ENCODE measurements at regions not wholly inside any gene's neighbourhood (a gene's known extent, or its start where the extent isn't known, plus 50 kb on each side); places are given as distances from the start of the nearest gene placed in this dataset.

DNA sequence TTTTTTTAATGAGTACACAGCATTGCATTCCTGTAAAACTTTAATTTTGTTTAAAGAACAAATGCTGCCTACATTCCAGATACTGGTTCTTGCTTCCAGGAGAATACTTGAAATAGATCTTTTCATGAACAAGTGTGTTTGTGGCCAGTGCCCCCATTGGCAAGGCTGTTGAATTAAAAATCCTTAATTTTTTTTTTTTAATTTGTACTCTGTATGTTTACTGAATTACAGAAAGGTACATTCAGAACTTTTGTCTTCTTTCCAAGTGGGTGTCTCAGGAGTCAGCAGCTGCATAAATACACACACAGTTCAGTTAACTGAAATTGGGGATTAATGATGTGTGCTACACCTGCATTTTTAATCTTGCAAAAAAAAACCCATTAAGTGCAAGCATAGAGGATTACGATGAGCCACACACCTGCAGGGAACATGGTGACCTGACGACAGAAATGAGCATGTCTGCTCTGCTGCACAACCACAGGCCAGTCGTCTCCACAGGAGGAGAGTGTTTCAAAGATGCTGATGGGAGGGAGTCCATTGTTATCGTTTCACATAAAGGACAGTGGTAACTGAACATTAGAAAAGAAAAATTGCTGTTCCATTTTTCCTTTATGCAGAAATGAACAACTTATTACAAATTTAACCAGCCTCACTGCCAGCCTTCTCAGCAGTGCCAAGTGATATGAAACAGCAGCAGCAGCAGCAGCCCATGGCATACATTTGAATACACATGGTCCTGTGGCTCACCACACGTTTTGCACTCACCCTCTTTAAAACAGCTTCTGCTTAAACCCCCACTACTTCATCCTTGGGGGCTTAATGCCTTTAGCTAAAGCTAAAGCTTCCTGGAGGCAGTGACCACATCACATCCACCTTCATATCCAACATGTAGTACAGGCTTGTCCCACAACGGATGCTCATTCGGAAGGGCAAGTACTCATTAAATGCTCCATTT lies 72.3 kb upstream of the RFC3 start:
- Histone ChIP-seq H2AFZ (ENCODE audit: low read depth, low read length) (no peak overlapping the region), H3K4me1 (ENCODE audit: low read length) (peaks cover 33% of the 10 kb centered on the region), H4K20me1 (ENCODE audit: insufficient read depth, low read length) (0 out of 2 replicates have a peak, but pooled peaks cover 3% of the 10 kb centered on the region), H3K79me2 (ENCODE audit: low read length) (no peaks in the 10 kb centered on the region), H3K9ac (ENCODE audit: low read length) (no peak overlapping the region), H3K36me3 (replicated peaks; ENCODE audit: low read depth, low read length) (no peaks in the 10 kb centered on the region), H3K4me2 (ENCODE audit: low read length) (peak overlapping the region; percentile 76), H3K27me3 (ENCODE audit: low read depth, low read length) (peaks cover 51% of the 10 kb centered on the region), H3K9me3 (ENCODE audit: insufficient read depth, low read length) (no peaks in the 10 kb centered on the region), H3K27ac (ENCODE audit: low read length) (no peak overlapping the region), H3K4me3 (ENCODE audit: low read length) (peak overlapping the region; percentile 53)
- no peak for TF ChIP-seq EZH2phosphoT487 (IDR thresholded peaks at IDR 0.05; ENCODE audit: low read depth)
- TF ChIP-seq, protein P1, sequence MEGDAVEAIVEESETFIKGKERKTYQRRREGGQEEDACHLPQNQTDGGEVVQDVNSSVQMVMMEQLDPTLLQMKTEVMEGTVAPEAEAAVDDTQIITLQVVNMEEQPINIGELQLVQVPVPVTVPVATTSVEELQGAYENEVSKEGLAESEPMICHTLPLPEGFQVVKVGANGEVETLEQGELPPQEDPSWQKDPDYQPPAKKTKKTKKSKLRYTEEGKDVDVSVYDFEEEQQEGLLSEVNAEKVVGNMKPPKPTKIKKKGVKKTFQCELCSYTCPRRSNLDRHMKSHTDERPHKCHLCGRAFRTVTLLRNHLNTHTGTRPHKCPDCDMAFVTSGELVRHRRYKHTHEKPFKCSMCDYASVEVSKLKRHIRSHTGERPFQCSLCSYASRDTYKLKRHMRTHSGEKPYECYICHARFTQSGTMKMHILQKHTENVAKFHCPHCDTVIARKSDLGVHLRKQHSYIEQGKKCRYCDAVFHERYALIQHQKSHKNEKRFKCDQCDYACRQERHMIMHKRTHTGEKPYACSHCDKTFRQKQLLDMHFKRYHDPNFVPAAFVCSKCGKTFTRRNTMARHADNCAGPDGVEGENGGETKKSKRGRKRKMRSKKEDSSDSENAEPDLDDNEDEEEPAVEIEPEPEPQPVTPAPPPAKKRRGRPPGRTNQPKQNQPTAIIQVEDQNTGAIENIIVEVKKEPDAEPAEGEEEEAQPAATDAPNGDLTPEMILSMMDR (IDR thresholded peaks at IDR 0.05; ENCODE audit: low read depth, low read length): no peak

DNA sequence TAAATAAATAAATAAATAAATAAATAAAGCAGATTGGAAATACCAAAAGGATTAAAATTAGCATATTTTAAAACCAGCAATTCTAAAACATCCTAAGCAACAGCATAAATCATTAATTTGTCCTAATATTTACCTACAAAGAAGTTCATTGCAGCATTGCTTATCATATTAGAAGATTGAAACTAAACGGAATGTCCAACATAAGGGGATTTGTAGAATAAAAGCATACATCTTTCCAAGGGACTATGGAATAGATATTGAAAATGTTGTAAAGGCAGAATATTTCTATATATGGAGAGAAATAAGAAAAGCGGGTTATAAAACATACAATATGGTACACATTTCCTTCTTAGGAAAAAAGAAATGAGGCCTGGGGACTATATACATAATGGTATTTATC lies 71.1 kb upstream of the RFC3 start:
- Histone ChIP-seq H3K4me3 (ENCODE audit: low read length) (no peak overlapping the region), H3K79me2 (ENCODE audit: low read length) (no peaks in the 10 kb centered on the region), H2AFZ (ENCODE audit: low read depth, low read length) (no peak overlapping the region), H3K4me1 (ENCODE audit: low read length) (peaks cover 33% of the 10 kb centered on the region), H3K9me3 (ENCODE audit: insufficient read depth, low read length) (no peaks in the 10 kb centered on the region), H3K27me3 (ENCODE audit: low read depth, low read length) (peaks cover 51% of the 10 kb centered on the region), H3K27ac (ENCODE audit: low read length) (no peak overlapping the region), H3K36me3 (replicated peaks; ENCODE audit: low read depth, low read length) (no peaks in the 10 kb centered on the region), H3K4me2 (ENCODE audit: low read length) (no peak overlapping the region), H4K20me1 (ENCODE audit: insufficient read depth, low read length) (0 out of 2 replicates have a peak, but pooled peaks cover 3% of the 10 kb centered on the region), H3K9ac (ENCODE audit: low read length) (no peak overlapping the region)
- TF ChIP-seq, protein P1 (IDR thresholded peaks at IDR 0.05; ENCODE audit: low read depth, low read length): no peak
- no peak for TF ChIP-seq EZH2phosphoT487 (IDR thresholded peaks at IDR 0.05; ENCODE audit: low read depth)

DNA sequence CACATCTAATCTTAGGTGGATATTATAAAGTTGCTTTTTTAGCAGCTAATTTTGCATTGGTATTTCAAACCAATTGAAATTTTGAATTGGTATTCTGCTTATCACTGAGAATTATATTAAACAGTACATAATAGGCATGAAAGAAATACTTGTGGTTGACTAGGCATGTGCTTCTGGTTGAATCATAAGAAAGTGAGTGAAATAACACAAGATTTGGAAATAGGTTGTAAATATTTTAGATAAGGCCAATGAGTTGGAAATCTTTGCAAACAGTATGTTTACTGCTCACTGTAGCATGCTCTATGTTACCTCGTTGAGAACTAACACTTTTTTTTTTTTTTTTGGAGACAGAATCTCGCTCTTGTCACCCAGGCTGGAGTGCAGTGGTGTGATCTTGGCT lies 66.8 kb upstream of the RFC3 start:
- Histone ChIP-seq H3K79me2 (ENCODE audit: low read length) (no peaks in the 10 kb centered on the region), H3K9me3 (ENCODE audit: insufficient read depth, low read length) (no peaks in the 10 kb centered on the region), H3K4me3 (ENCODE audit: low read length) (no peak overlapping the region), H3K27me3 (ENCODE audit: low read depth, low read length) (peaks cover 61% of the 10 kb centered on the region), H3K4me1 (ENCODE audit: low read length) (peaks cover 3% of the 10 kb centered on the region), H2AFZ (ENCODE audit: low read depth, low read length) (no peak overlapping the region), H3K36me3 (replicated peaks; ENCODE audit: low read depth, low read length) (no peaks in the 10 kb centered on the region), H3K27ac (ENCODE audit: low read length) (no peak overlapping the region), H3K9ac (ENCODE audit: low read length) (no peak overlapping the region), H3K4me2 (ENCODE audit: low read length) (no peak overlapping the region), H4K20me1 (ENCODE audit: insufficient read depth, low read length) (no peaks in the 10 kb centered on the region)
- no peak for TF ChIP-seq EZH2phosphoT487 (IDR thresholded peaks at IDR 0.05; ENCODE audit: low read depth)
- TF ChIP-seq, protein P1 (IDR thresholded peaks at IDR 0.05; ENCODE audit: low read depth, low read length): no peak

DNA sequence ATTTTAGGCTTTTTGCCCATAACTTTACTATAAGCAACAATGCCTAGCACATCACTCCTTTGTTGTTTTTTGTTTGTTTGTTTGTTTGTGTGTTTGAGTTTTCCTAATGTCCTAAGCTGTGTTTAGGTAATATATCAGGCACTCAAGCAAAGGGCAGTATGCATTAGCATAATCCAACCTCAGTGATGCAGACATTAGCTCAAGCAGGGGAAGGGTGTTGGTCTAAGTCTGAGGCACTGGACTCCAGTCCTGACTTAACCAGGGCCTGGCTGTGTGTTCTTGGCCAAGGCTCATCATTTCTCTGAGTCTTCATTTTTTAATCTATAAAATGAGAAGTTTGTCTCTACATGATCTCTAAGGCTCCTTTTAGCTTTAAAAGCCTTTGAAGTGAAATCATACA lies 65.9 kb upstream of the RFC3 start:
- Histone ChIP-seq H3K4me3 (ENCODE audit: low read length) (no peak overlapping the region), H3K27me3 (ENCODE audit: low read depth, low read length) (peaks cover 59% of the 10 kb centered on the region), H3K9me3 (ENCODE audit: insufficient read depth, low read length) (no peaks in the 10 kb centered on the region), H3K79me2 (ENCODE audit: low read length) (no peaks in the 10 kb centered on the region), H4K20me1 (ENCODE audit: insufficient read depth, low read length) (no peaks in the 10 kb centered on the region), H3K27ac (ENCODE audit: low read length) (no peak overlapping the region), H3K4me1 (ENCODE audit: low read length) (peaks cover 2% of the 10 kb centered on the region), H3K9ac (ENCODE audit: low read length) (no peak overlapping the region), H3K4me2 (ENCODE audit: low read length) (no peak overlapping the region), H2AFZ (ENCODE audit: low read depth, low read length) (no peak overlapping the region), H3K36me3 (replicated peaks; ENCODE audit: low read depth, low read length) (no peaks in the 10 kb centered on the region)
- TF ChIP-seq, protein P1 (IDR thresholded peaks at IDR 0.05; ENCODE audit: low read depth, low read length): no peak
- TF ChIP-seq EZH2phosphoT487 (IDR thresholded peaks at IDR 0.05; ENCODE audit: low read depth): no peak
